ENCODE measurements at regions not wholly inside any gene's neighbourhood (a gene's known extent, or its start where the extent isn't known, plus 50 kb on each side); places are given as distances from the start of the nearest gene placed in this dataset.
"Not testable (repeated sequence)": the region's sequence is repeated elsewhere in the genome, so short reads cannot be mapped to it uniquely, and the experiment has no call there.

GRCh38 chr1:233759665-233760064 lies 144.8 kb upstream of the SLC35F3 start:
- Histone ChIP-seq H3K27me3 (ENCODE audit: control insufficient read depth in 3 of 3, insufficient read depth in 3 of 3, low read depth in 1 of 3, low read length in 3 of 3) (no peaks in the 10 kb centered on the region), H3K23ac (ENCODE audit: low read depth, low read length, poor library complexity) (no peak overlapping the region), H2BK120ac (ENCODE audit: low read depth, low read length) (no peak overlapping the region), H3K27ac (replicated peaks; ENCODE audit: low read length) (no peak overlapping the region), H2AFZ (ENCODE audit: low read length) (no peak overlapping the region), H2BK15ac (ENCODE audit: low read length) (no peak overlapping the region), H3K4ac (ENCODE audit: low read length) (no peak overlapping the region), H3K36me3 (replicated peaks in 1 of 2; ENCODE audit: control insufficient read depth in 2 of 2, insufficient read depth in 2 of 2, low read length in 2 of 2) (no peaks in the 10 kb centered on the region), H3K14ac (ENCODE audit: low read length) (no peak overlapping the region), H2AK5ac (ENCODE audit: low read depth, low read length) (no peak overlapping the region), H4K91ac (ENCODE audit: low read depth, low read length, poor library complexity) (no peak overlapping the region), H4K8ac (ENCODE audit: low read depth, low read length) (no peak overlapping the region), H3K18ac (ENCODE audit: low read length) (no peak overlapping the region), H3K9ac (ENCODE audit: low read depth, low read length, poor library complexity) (no peak overlapping the region), H2BK12ac (ENCODE audit: low read length) (no peak overlapping the region), H3K79me1 (ENCODE audit: low read depth, low read length) (no peaks in the 10 kb centered on the region), H3K4me3 (ENCODE audit: low read length in 2 of 2) (no peak overlapping the region), H3K9me3 (replicated peaks in 1 of 2; ENCODE audit: control insufficient read depth in 2 of 2, insufficient read depth in 1 of 2, low read depth in 1 of 2, low read length in 2 of 2) (no peaks in the 10 kb centered on the region), H3K4me2 (ENCODE audit: insufficient read depth, low read length, poor library complexity, severe bottlenecking) (no peak overlapping the region), H2BK5ac (ENCODE audit: low read length) (no peak overlapping the region), H3K4me1 (ENCODE audit: control insufficient read depth in 2 of 2, insufficient read depth in 1 of 2, low read depth in 1 of 2, low read length in 2 of 2) (no peaks in the 10 kb centered on the region)
- no peak for DNase-seq (ENCODE audit: low spot score)
- no CpG with 5 or more reads among the region's 1 CpG for WGBS, 2 donors (ENCODE audit: extremely low coverage in 2 of 2, insufficient read length in 2 of 2, insufficient replicate concordance in 1 of 2)

- WGBS, 2 donors (ENCODE audit: extremely low coverage in 2 of 2, insufficient read length in 2 of 2, insufficient replicate concordance in 1 of 2): no CpG with 5 or more reads among the region's 3 CpGs
- not testable (repeated sequence) for H2BK5ac ChIP-seq (ENCODE audit: low read length); H2AFZ ChIP-seq (ENCODE audit: low read length); H4K91ac ChIP-seq (ENCODE audit: low read depth, low read length, poor library complexity); H3K9me3 ChIP-seq (replicated peaks in 1 of 2; ENCODE audit: control insufficient read depth in 2 of 2, insufficient read depth in 1 of 2, low read depth in 1 of 2, low read length in 2 of 2); H3K4me1 ChIP-seq (ENCODE audit: control insufficient read depth in 2 of 2, insufficient read depth in 1 of 2, low read depth in 1 of 2, low read length in 2 of 2); H3K27me3 ChIP-seq (ENCODE audit: control insufficient read depth in 3 of 3, insufficient read depth in 3 of 3, low read depth in 1 of 3, low read length in 3 of 3); H2BK120ac ChIP-seq (ENCODE audit: low read depth, low read length); H3K23ac ChIP-seq (ENCODE audit: low read depth, low read length, poor library complexity); H4K8ac ChIP-seq (ENCODE audit: low read depth, low read length); H2BK12ac ChIP-seq (ENCODE audit: low read length); H3K27ac ChIP-seq (replicated peaks; ENCODE audit: low read length); H2AK5ac ChIP-seq (ENCODE audit: low read depth, low read length); H3K4ac ChIP-seq (ENCODE audit: low read length); H3K14ac ChIP-seq (ENCODE audit: low read length); DNase-seq (ENCODE audit: low spot score); H3K4me3 ChIP-seq (ENCODE audit: low read length in 2 of 2); H3K79me1 ChIP-seq (ENCODE audit: low read depth, low read length); H3K9ac ChIP-seq (ENCODE audit: low read depth, low read length, poor library complexity); H3K4me2 ChIP-seq (ENCODE audit: insufficient read depth, low read length, poor library complexity, severe bottlenecking); H2BK15ac ChIP-seq (ENCODE audit: low read length); H3K18ac ChIP-seq (ENCODE audit: low read length); H3K36me3 ChIP-seq (replicated peaks in 1 of 2; ENCODE audit: control insufficient read depth in 2 of 2, insufficient read depth in 2 of 2, low read length in 2 of 2)
Measured at GRCh38 chr1:233764304-233764703, 140.2 kb upstream of the SLC35F3 start.

DNA sequence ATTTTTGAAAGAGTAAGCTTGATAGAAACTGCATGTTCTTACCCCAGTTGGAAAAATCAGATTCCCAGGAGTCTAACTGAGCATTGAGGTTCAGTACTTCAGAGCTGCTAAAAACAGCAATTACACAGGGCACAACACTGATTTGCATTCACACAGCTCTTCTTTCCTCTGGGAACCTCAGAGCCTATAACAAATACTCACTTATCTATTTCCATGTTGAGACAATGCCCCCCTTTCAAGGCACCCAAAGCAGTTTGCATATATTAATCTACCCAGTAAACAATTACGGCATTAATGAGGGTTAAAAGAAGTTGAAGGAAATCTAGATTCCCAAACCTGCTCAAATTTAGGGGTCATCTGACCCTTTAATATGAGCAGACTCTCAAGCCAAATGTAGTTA lies 126.9 kb upstream of the SLC35F3 start:
- no peak overlapping the region for H3K9ac ChIP-seq (ENCODE audit: low read depth, low read length, poor library complexity)
- no peak overlapping the region for H3K23ac ChIP-seq (ENCODE audit: low read depth, low read length, poor library complexity)
- H3K79me1 ChIP-seq (ENCODE audit: low read depth, low read length): no peaks in the 10 kb centered on the region
- H3K9me3 ChIP-seq (replicated peaks in 1 of 2; ENCODE audit: control insufficient read depth in 2 of 2, insufficient read depth in 1 of 2, low read depth in 1 of 2, low read length in 2 of 2): peaks cover 0 to 3% of the 10 kb centered on the region in 2 donors
- H3K36me3 ChIP-seq (replicated peaks in 1 of 2; ENCODE audit: control insufficient read depth in 2 of 2, insufficient read depth in 2 of 2, low read length in 2 of 2): no peaks in the 10 kb centered on the region
- H2BK5ac ChIP-seq (ENCODE audit: low read length): no peak overlapping the region
- H2AK5ac ChIP-seq (ENCODE audit: low read depth, low read length): no peak overlapping the region
- no peak overlapping the region for H3K4me3 ChIP-seq (ENCODE audit: low read length in 2 of 2)
- H2BK120ac ChIP-seq (ENCODE audit: low read depth, low read length): no peak overlapping the region
- DNase-seq (ENCODE audit: low spot score): no peak
- H3K18ac ChIP-seq (ENCODE audit: low read length): no peak overlapping the region
- no peak overlapping the region for H2AFZ ChIP-seq (ENCODE audit: low read length)
- H2BK12ac ChIP-seq (ENCODE audit: low read length): no peak overlapping the region
- no peak overlapping the region for H3K14ac ChIP-seq (ENCODE audit: low read length)
- H4K91ac ChIP-seq (ENCODE audit: low read depth, low read length, poor library complexity): no peak overlapping the region
- no CpG with 5 or more reads among the region's 1 CpG for WGBS, 2 donors (ENCODE audit: extremely low coverage in 2 of 2, insufficient read length in 2 of 2, insufficient replicate concordance in 1 of 2)
- H3K4me1 ChIP-seq (ENCODE audit: control insufficient read depth in 2 of 2, insufficient read depth in 1 of 2, low read depth in 1 of 2, low read length in 2 of 2): no peaks in the 10 kb centered on the region
- H3K4ac ChIP-seq (ENCODE audit: low read length): no peak overlapping the region
- no peaks in the 10 kb centered on the region for H3K27me3 ChIP-seq (ENCODE audit: control insufficient read depth in 3 of 3, insufficient read depth in 3 of 3, low read depth in 1 of 3, low read length in 3 of 3)
- no peak overlapping the region for H4K8ac ChIP-seq (ENCODE audit: low read depth, low read length)
- no peak overlapping the region for H2BK15ac ChIP-seq (ENCODE audit: low read length)
- no peak overlapping the region for H3K27ac ChIP-seq (replicated peaks; ENCODE audit: low read length)
- no peak overlapping the region for H3K4me2 ChIP-seq (ENCODE audit: insufficient read depth, low read length, poor library complexity, severe bottlenecking)

DNA sequence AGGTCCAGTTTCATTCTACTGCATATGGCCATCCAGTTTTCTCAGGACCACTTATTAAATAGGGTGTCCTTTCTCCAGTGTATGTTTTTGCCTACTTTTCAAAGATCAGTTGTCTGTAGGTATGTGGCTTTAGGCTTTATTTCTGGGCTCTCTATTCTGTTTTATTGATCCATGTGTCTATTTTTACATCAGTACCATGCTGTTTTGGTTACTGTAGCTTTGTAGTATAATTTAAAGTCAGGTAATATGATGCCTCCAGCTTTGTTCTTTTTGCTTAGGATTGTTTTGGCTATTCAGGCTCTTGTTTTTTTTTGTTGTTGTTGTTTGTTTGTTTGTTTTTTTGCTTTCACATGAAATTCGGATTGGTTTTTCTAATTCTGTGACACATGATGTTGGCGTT lies 124.4 kb upstream of the SLC35F3 start:
- no peak overlapping the region for H3K4ac ChIP-seq (ENCODE audit: low read length)
- no peaks in the 10 kb centered on the region for H3K79me1 ChIP-seq (ENCODE audit: low read depth, low read length)
- H2BK120ac ChIP-seq (ENCODE audit: low read depth, low read length): no peak overlapping the region
- no peak overlapping the region for H3K18ac ChIP-seq (ENCODE audit: low read length)
- H3K9ac ChIP-seq (ENCODE audit: low read depth, low read length, poor library complexity): no peak overlapping the region
- no peak for DNase-seq (ENCODE audit: low spot score)
- no CpG with 5 or more reads among the region's 2 CpGs for WGBS, 2 donors (ENCODE audit: extremely low coverage in 2 of 2, insufficient read length in 2 of 2, insufficient replicate concordance in 1 of 2)
- no peak overlapping the region for H3K4me2 ChIP-seq (ENCODE audit: insufficient read depth, low read length, poor library complexity, severe bottlenecking)
- H2BK15ac ChIP-seq (ENCODE audit: low read length): no peak overlapping the region
- H3K14ac ChIP-seq (ENCODE audit: low read length): no peak overlapping the region
- H2AK5ac ChIP-seq (ENCODE audit: low read depth, low read length): no peak overlapping the region
- H3K36me3 ChIP-seq (replicated peaks in 1 of 2; ENCODE audit: control insufficient read depth in 2 of 2, insufficient read depth in 2 of 2, low read length in 2 of 2): no peaks in the 10 kb centered on the region
- no peak overlapping the region for H4K8ac ChIP-seq (ENCODE audit: low read depth, low read length)
- H2BK12ac ChIP-seq (ENCODE audit: low read length): no peak overlapping the region
- no peaks in the 10 kb centered on the region for H3K4me1 ChIP-seq (ENCODE audit: control insufficient read depth in 2 of 2, insufficient read depth in 1 of 2, low read depth in 1 of 2, low read length in 2 of 2)
- H3K9me3 ChIP-seq (replicated peaks in 1 of 2; ENCODE audit: control insufficient read depth in 2 of 2, insufficient read depth in 1 of 2, low read depth in 1 of 2, low read length in 2 of 2): peaks cover 0 to 3% of the 10 kb centered on the region in 2 donors
- H3K23ac ChIP-seq (ENCODE audit: low read depth, low read length, poor library complexity): no peak overlapping the region
- no peak overlapping the region for H3K27ac ChIP-seq (replicated peaks; ENCODE audit: low read length)
- H3K27me3 ChIP-seq (ENCODE audit: control insufficient read depth in 3 of 3, insufficient read depth in 3 of 3, low read depth in 1 of 3, low read length in 3 of 3): no peaks in the 10 kb centered on the region
- H2AFZ ChIP-seq (ENCODE audit: low read length): no peak overlapping the region
- H3K4me3 ChIP-seq (ENCODE audit: low read length in 2 of 2): no peak overlapping the region
- no peak overlapping the region for H4K91ac ChIP-seq (ENCODE audit: low read depth, low read length, poor library complexity)
- no peak overlapping the region for H2BK5ac ChIP-seq (ENCODE audit: low read length)
